T-cell (primary cell): ENCODE measurements at regions not wholly inside any gene's neighbourhood (a gene's known extent, or its start where the extent isn't known, plus 50 kb on each side); places are given as distances from the start of the nearest gene placed in this dataset.
"Not testable (repeated sequence)": the region's sequence is repeated elsewhere in the genome, so short reads cannot be mapped to it uniquely, and the experiment has no call there.

Experiments used
- ATAC-seq, 4 experiments: fragments of 200-7000 bp in 3 of 4; fragments of 150-1000 bp in 1 of 4; cut with Tn5 transposase; replicated peaks in 1 of 4; 1 replicate in 3 of 4; 2 replicates in 1 of 4; pipeline ENCODE4 v1.10.0; 2021; ENCODE audit warnings: moderate library complexity in 3 of 4, mild to moderate bottlenecking in 2 of 4, moderate number of reproducible peaks in 1 of 4
- CTCF ChIA-PET, 2 donors: fragments of 300-600 bp; sonication (Branson Sonifier 250); formaldehyde crosslinking; loops; one replicate each; lab custom pipeline; 2022; ENCODE audit warnings: antibody characterized with exemption in 2 of 2; lab: Charles Lee
- POLR2A ChIA-PET, 2 donors: fragments of 300-600 bp; sonication (Branson Sonifier 250); formaldehyde crosslinking; loops; one replicate each; lab custom pipeline; 2022; ENCODE audit warnings: antibody characterized with exemption in 2 of 2; lab: Charles Lee
- DNase-seq, 35 experiments: peaks; one replicate each; pipeline versions ENCODE4 v3.0.0 to v3.0.0-alpha.2; 2013 to 2023
- H3K27ac ChIP-seq: one replicate; pipeline ENCODE4 v1.5.1; 2013; ENCODE audit warnings: low read length
- H3K27me3 ChIP-seq, 2 experiments: replicated peaks in 1 of 2; 1 replicate in 1 of 2; 2 replicates in 1 of 2; pipeline versions ENCODE4 v1.6.1 to v1.7.0; 2013; ENCODE audit warnings: low read length in 1 of 2, mixed read lengths in 1 of 2; ENCODE audit not compliant: control insufficient read depth in 2 of 2, insufficient read depth in 2 of 2; ENCODE audit errors: extremely low read depth in 1 of 2
- H3K36me3 ChIP-seq, 2 donors: 1 replicate in 1 of 2; 2 replicates in 1 of 2; pipeline versions ENCODE4 v1.6.1 to v1.7.0; 2013; ENCODE audit warnings: low read length in 1 of 2; ENCODE audit not compliant: control insufficient read depth in 2 of 2, insufficient read depth in 1 of 2; ENCODE audit errors: extremely low read depth in 1 of 2
- H3K4me1 ChIP-seq, 2 experiments: 1 replicate in 1 of 2; 2 replicates in 1 of 2; pipeline versions ENCODE4 v1.6.1 to v1.7.0; 2013; ENCODE audit warnings: low read length in 2 of 2, mixed read lengths in 1 of 2; ENCODE audit not compliant: insufficient read depth in 2 of 2, control insufficient read depth in 1 of 2; ENCODE audit errors: extremely low read depth in 1 of 2
- H3K4me3 ChIP-seq, 2 donors: 1 replicate in 1 of 2; 2 replicates in 1 of 2; pipeline versions ENCODE4 v1.5.1 to v1.7.0; 2013; ENCODE audit warnings: mild to moderate bottlenecking in 2 of 2, low read length in 1 of 2, moderate library complexity in 1 of 2; ENCODE audit not compliant: control insufficient read depth in 1 of 2; ENCODE audit errors: extremely low read depth in 1 of 2
- H3K9me3 ChIP-seq: 2 replicates; pipeline ENCODE4 v1.7.0; 2013
- H3K27ac Mint-ChIP-seq, 2 donors: one replicate each; pipeline ENCODE4 v1.8.0; 2020 to 2021; ENCODE audit warnings: mild to moderate bottlenecking in 2 of 2, mixed read lengths in 2 of 2
- H3K27me3 Mint-ChIP-seq, 2 donors: one replicate each; pipeline ENCODE4 v1.8.0; 2021 to 2022; ENCODE audit warnings: mixed read lengths in 2 of 2
- H3K36me3 Mint-ChIP-seq: one replicate; pipeline ENCODE4 v1.8.0; 2021; ENCODE audit warnings: mixed read lengths
- H3K4me1 Mint-ChIP-seq, 3 donors: one replicate each; pipeline ENCODE4 v1.8.0; 2020 to 2022; ENCODE audit warnings: mixed read lengths in 3 of 3, mild to moderate bottlenecking in 1 of 3
- H3K4me3 Mint-ChIP-seq, 3 donors: one replicate each; pipeline ENCODE4 v1.8.0; 2020 to 2022; ENCODE audit warnings: mild to moderate bottlenecking in 3 of 3, mixed read lengths in 3 of 3, moderate library complexity in 3 of 3
- H3K9me3 Mint-ChIP-seq, 3 donors: one replicate each; pipeline ENCODE4 v1.8.0; 2020 to 2022; ENCODE audit warnings: mixed read lengths in 3 of 3
- WGBS: methylation state at CpG from one replicate; pipeline ENCODE4 v1.1.5; 2013; ENCODE audit warnings: missing lambda C conversion rate; ENCODE audit not compliant: insufficient coverage; 5-methylcytosine and 5-hydroxymethylcytosine counted together

DNA sequence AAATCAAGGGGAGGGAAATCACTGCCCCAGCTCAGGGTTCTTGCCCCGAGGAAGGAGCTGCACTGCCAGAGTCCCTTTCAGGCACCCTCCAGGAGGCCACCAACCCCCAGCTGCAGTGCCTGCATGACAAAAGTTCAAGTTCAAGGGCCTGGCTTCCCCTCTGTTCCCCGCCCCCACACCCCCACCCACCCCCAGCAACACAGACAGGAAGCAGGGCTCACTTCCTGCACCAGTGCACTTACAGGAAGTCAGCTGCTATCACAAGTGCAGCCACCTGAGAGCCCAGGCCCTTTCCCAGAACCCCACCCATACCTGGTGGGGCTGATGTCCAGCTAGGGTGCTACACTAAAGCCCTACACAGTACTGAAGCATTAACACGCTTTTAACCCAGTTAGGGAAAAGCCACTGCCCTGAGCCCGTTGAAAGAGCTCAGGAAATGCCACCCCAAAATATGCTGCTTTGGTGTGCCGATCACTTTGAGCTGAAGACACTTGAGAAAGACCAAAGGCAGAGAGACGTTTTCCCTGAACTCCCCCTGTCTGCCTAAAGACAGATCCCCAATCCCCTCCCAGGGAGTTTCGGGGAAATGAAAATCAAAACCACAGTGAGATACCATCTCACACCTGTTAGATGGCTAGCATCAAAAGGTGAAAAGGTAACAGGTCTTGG is 109.9 kb upstream of the CAB39 start:
- 0% methylated on average over 3 of the region's 7 CpGs for WGBS
- CTCF ChIA-PET: interaction anchor here (0.5 to 1.9 kb wide), 6 partner anchors 12 to 245 kb away, joined by 3 to 4 read pairs (median 3); no protein-coding TSS in a partner anchor
- H3K4me1 Mint-ChIP-seq: peaks cover 66 to 80% (median 79%) of the 10 kb centered on the region in 3 donors

DNA sequence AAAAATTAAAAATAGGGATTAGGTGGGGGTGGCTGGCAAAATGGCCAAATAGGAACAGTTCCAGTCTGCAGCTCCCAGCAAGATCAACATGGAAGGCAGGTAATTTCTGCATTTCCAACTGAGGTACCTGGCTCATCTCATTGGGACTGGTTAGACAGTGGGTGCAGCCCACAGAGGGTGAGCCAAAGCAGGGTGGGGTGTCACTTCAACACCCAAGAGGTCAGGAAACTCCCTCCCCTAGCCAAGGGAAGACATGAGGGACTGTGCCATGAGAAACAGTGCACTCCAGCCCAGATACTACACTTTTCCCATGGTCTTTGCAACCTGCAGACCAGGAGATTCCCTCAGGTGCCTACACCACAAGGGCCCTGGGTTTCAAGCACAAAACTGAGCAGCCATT is 109.3 kb upstream of the CAB39 start:
- H3K4me1 Mint-ChIP-seq: peaks cover 60 to 77% (median 73%) of the 10 kb centered on the region in 3 donors
- CTCF ChIA-PET: interaction anchor here (0.5 to 1.9 kb wide), 5 partner anchors 12 to 245 kb away, joined by 3 to 4 read pairs (median 3); no protein-coding TSS in a partner anchor
- peaks cover 31 to 40% of the 10 kb centered on the region in 2 experiments for H3K4me1 ChIP-seq

More for the DNA sequence above, 109.9 kb upstream of the CAB39 start:
- peaks cover 0 to 4% of the 10 kb centered on the region in 2 donors for H3K36me3 ChIP-seq
- Mint-ChIP-seq H3K9me3 (peaks cover 14 to 29% (median 17%) of the 10 kb centered on the region in 3 donors), H3K27me3 (no peaks in the 10 kb centered on the region), H3K4me3 (peak overlapping the region; percentile 55 to 73 (median 70)), H3K36me3 (peaks cover 19% of the 10 kb centered on the region), H3K27ac (peak overlapping the region; percentile 99)
- H3K4me3 ChIP-seq: peak overlapping the region in 1 of 2 donors; percentile 14
- peak overlapping the region; percentile 98 for H3K27ac ChIP-seq
- H3K4me1 ChIP-seq: peaks cover 31 to 40% of the 10 kb centered on the region in 2 experiments
- no peaks in the 10 kb centered on the region for H3K27me3 ChIP-seq
- ATAC-seq (peak; percentile 85 to 96 (median 90)), DNase-seq (peak; percentile 40 to 75 (median 55))
- no peaks in the 10 kb centered on the region for H3K9me3 ChIP-seq
- POLR2A ChIA-PET: interaction anchor here (0.5 to 0.9 kb wide), 8 partner anchors 26 to 432 kb away, joined by 3 to 5 read pairs (median 3); no protein-coding TSS in a partner anchor

GRCh38 chr2:230604158-230604557 is 108.5 kb upstream of the CAB39 start:
- CTCF ChIA-PET, POLR2A ChIA-PET, H3K27me3 Mint-ChIP-seq, H3K4me3 ChIP-seq, H3K9me3 ChIP-seq, ATAC-seq, H3K27me3 ChIP-seq, H3K36me3 ChIP-seq, DNase-seq: not testable (repeated sequence)
- Mint-ChIP-seq H3K36me3 (peaks cover 27% of the 10 kb centered on the region), H3K9me3 (peaks cover 17 to 33% (median 23%) of the 10 kb centered on the region in 3 donors), H3K4me1 (peaks cover 57 to 75% (median 64%) of the 10 kb centered on the region in 3 donors), H3K4me3 (peak overlapping the region in 1 of 3 donors; percentile 73), H3K27ac (peak overlapping the region; percentile 23 to 99)
- peak overlapping the region; percentile 98 for H3K27ac ChIP-seq
- WGBS: 57% methylated on average over 1 of the region's 3 CpGs
- H3K4me1 ChIP-seq: peaks cover 27 to 40% of the 10 kb centered on the region in 2 experiments

More for the DNA sequence above, 109.3 kb upstream of the CAB39 start:
- peaks cover 21% of the 10 kb centered on the region for H3K36me3 Mint-ChIP-seq
- peaks cover 14 to 29% (median 17%) of the 10 kb centered on the region in 3 donors for H3K9me3 Mint-ChIP-seq
- not testable (repeated sequence) for H3K27me3 Mint-ChIP-seq, H3K27me3 ChIP-seq, H3K9me3 ChIP-seq, H3K36me3 ChIP-seq, H3K4me3 ChIP-seq, DNase-seq
- POLR2A ChIA-PET: interaction anchor here (0.6 to 0.9 kb wide), 2 partner anchors 186 to 433 kb away, joined by 3 read pairs; no protein-coding TSS in a partner anchor
- H3K27ac Mint-ChIP-seq: peak overlapping the region; percentile 99
- peak overlapping the region; percentile 98 for H3K27ac ChIP-seq
- ATAC-seq: peak in 1 of 4 experiments; percentile 1
- H3K4me3 Mint-ChIP-seq: peak overlapping the region in 2 of 3 donors; percentile 70 to 73

GRCh38 chr2:230614040-230614439 is 98.6 kb upstream of the CAB39 start:
- Mint-ChIP-seq H3K4me1 (peaks cover 27 to 36% (median 33%) of the 10 kb centered on the region in 3 donors), H3K4me3 (no peak overlapping the region), H3K9me3 (peaks cover 0 to 7% (median 3%) of the 10 kb centered on the region in 3 donors), H3K36me3 (peaks cover 5% of the 10 kb centered on the region), H3K27ac (no peak overlapping the region), H3K27me3 (no peaks in the 10 kb centered on the region)
- H3K27me3 ChIP-seq: no peaks in the 10 kb centered on the region
- ChIA-PET POLR2A (no interaction called here), CTCF (no interaction called here)
- no peak overlapping the region for H3K27ac ChIP-seq
- H3K4me3 ChIP-seq: no peak overlapping the region
- no peaks in the 10 kb centered on the region for H3K36me3 ChIP-seq
- WGBS: 100% methylated on average over 3 of the region's 7 CpGs
- H3K9me3 ChIP-seq: no peaks in the 10 kb centered on the region
- H3K4me1 ChIP-seq: peaks cover 4 to 24% of the 10 kb centered on the region in 2 experiments
- ATAC-seq: no peak
- no peak for DNase-seq

GRCh38 chr2:230614913-230615332 is 97.7 kb upstream of the CAB39 start:
- POLR2A ChIA-PET: interaction anchor here in 1 of 2 donors (0.7 kb wide), 2 partner anchors 63 to 173 kb away, joined by 3 to 7 read pairs; no protein-coding TSS in a partner anchor
- CTCF ChIA-PET: interaction anchor here (0.7 kb wide), 2 partner anchors 12 to 191 kb away, joined by 3 read pairs; no protein-coding TSS in a partner anchor
- Histone ChIP-seq H3K4me3 (no peak overlapping the region), H3K36me3 (no peaks in the 10 kb centered on the region), H3K9me3 (no peaks in the 10 kb centered on the region), H3K4me1 (peaks cover 4 to 24% of the 10 kb centered on the region in 2 experiments), H3K27me3 (no peaks in the 10 kb centered on the region), H3K27ac (no peak overlapping the region)
- Mint-ChIP-seq H3K4me3 (peak overlapping the region in 1 of 3 donors; percentile 52), H3K36me3 (no peaks in the 10 kb centered on the region), H3K4me1 (peaks cover 24 to 36% (median 27%) of the 10 kb centered on the region in 3 donors), H3K9me3 (no peaks in the 10 kb centered on the region), H3K27ac (no peak overlapping the region), H3K27me3 (no peaks in the 10 kb centered on the region)
- DNase-seq (peak in 7 of 35 experiments; percentile 9 to 37 (median 15)), ATAC-seq (peak in 3 of 4 experiments; percentile 26 to 98 (median 35))
- WGBS: 55% methylated on average over 2 of the region's 6 CpGs

DNA sequence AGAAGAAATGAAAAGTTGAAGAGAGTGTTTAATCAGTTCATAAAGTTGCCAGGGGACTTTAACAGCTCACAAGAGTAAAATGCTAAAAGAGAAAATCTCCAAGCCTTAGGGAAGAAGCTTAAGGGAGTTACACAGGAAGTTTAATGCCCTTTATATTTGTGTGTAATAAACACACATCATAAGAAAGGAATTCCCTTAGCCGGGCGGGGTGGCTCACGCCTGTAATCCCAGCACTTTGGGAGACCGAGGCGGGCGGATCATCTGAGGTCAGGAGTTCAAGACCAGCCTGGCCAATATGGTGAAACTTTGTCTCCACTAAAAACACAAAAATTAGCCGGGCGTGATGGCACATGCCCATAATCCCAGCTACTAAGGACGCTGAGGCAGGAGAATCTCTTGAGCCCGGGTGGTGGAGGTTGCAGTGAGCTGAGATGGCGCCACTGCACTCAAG is 95.4 kb upstream of the CAB39 start:
- H3K9me3 Mint-ChIP-seq, H3K4me3 Mint-ChIP-seq, H3K36me3 Mint-ChIP-seq, H3K4me3 ChIP-seq, DNase-seq, H3K36me3 ChIP-seq, ATAC-seq, H3K27ac ChIP-seq, H3K9me3 ChIP-seq, H3K27me3 Mint-ChIP-seq, H3K27ac Mint-ChIP-seq, H3K27me3 ChIP-seq, POLR2A ChIA-PET: not testable (repeated sequence)
- CTCF ChIA-PET: interaction anchor here in 1 of 2 donors (0.7 kb wide), 1 partner anchor 193 kb away, joined by 3 read pairs; no protein-coding TSS in a partner anchor
- peaks cover 12 to 15% (median 15%) of the 10 kb centered on the region in 3 donors for H3K4me1 Mint-ChIP-seq
- no CpG with 5 or more reads among the region's 11 CpGs for WGBS
- H3K4me1 ChIP-seq: peaks cover 0 to 11% of the 10 kb centered on the region in 2 experiments
